ENCODE measurements at regions not wholly inside any gene's neighbourhood (a gene's known extent, or its start where the extent isn't known, plus 50 kb on each side); places are given as distances from the start of the nearest gene placed in this dataset.

GRCh38 chr10:36446881-36447280 is 678.5 kb upstream of the ANKRD30A start:
- TF ChIP-seq CTCF (conservative IDR thresholded peaks at IDR 0.05) (no peak), EZH2 (IDR thresholded peaks at IDR 0.05; ENCODE audit: low read depth) (no peak)
